Inferior parietal cortex (tissue), 1 donor: ENCODE measurements at regions not wholly inside any gene's neighbourhood (a gene's known extent, or its start where the extent isn't known, plus 50 kb on each side); places are given as distances from the start of the nearest gene placed in this dataset.

ENCODE experiments used
- DNase-seq: peaks from one replicate; pipeline ENCODE4 v3.0.0-alpha.2; 2016; ENCODE audit errors: extremely low spot score

- DNase-seq = no peak
These were observed 168.3 kb downstream of the AREG start for GRCh38 chr4:74613266-74613665.

GRCh38 chr4:74615411-74615810, 170.5 kb downstream of the AREG start:
- no peak for DNase-seq

- DNase-seq = no peak
These were observed 173.2 kb downstream of the AREG start for GRCh38 chr4:74618166-74618565.

GRCh38 chr4:74618659-74619058, 173.7 kb downstream of the AREG start:
- no peak for DNase-seq

GRCh38 chr4:74619931-74620702, 174.2 kb downstream of the BTC start:
- DNase-seq = no peak

GRCh38 chr4:74621616-74622015, 172.7 kb downstream of the BTC start:
- DNase-seq = no peak

GRCh38 chr4:74623041-74623440, 171.3 kb downstream of the BTC start:
- no peak for DNase-seq

- no peak for DNase-seq
These were observed 169.8 kb downstream of the BTC start for GRCh38 chr4:74624351-74625151.

GRCh38 chr4:74625981-74626380, 168.3 kb downstream of the BTC start:
- DNase-seq = no peak

GRCh38 chr4:74627093-74627492, 167.2 kb downstream of the BTC start:
- no peak for DNase-seq

- no peak for DNase-seq
These were observed 166.8 kb downstream of the BTC start for GRCh38 chr4:74627504-74627903.

- DNase-seq = no peak
These were observed 165.3 kb downstream of the BTC start for GRCh38 chr4:74628852-74629620.

GRCh38 chr4:74630551-74630950, 163.8 kb downstream of the BTC start:
- no peak for DNase-seq

- DNase-seq = no peak
These were observed 163.0 kb downstream of the BTC start for GRCh38 chr4:74631338-74631737.

- no peak for DNase-seq
These were observed 162.3 kb downstream of the BTC start for GRCh38 chr4:74631988-74632387.

- no peak for DNase-seq
These were observed 161.7 kb downstream of the BTC start for GRCh38 chr4:74632634-74633033.

GRCh38 chr4:74635074-74635473, 159.2 kb downstream of the BTC start:
- no peak for DNase-seq

GRCh38 chr4:74635490-74636123, 158.7 kb downstream of the BTC start:
- no peak for DNase-seq

- no peak for DNase-seq
These were observed 156.3 kb downstream of the BTC start for GRCh38 chr4:74638001-74638400.

GRCh38 chr4:74638689-74639088, 155.6 kb downstream of the BTC start:
- DNase-seq = no peak

- no peak for DNase-seq
These were observed 154.0 kb downstream of the BTC start for GRCh38 chr4:74640111-74640903.
